Mesothelial cell of epicardium (in vitro differentiated cells): ENCODE measurements at regions not wholly inside any gene's neighbourhood (a gene's known extent, or its start where the extent isn't known, plus 50 kb on each side); places are given as distances from the start of the nearest gene placed in this dataset.

ENCODE experiments used
- DNase-seq, 2 experiments: peaks; one replicate each; pipeline ENCODE4 v3.0.0; 2021; ENCODE audit warnings: low spot score in 2 of 2; ENCODE audit not compliant: unreplicated experiment in 2 of 2
- H3K27ac Mint-ChIP-seq: 2 replicates; pipeline ENCODE4 v1.8.0; 2021; ENCODE audit warnings: mixed read lengths
- H3K27me3 Mint-ChIP-seq: 2 replicates; pipeline ENCODE4 v1.8.0; 2021; ENCODE audit warnings: low read depth, mixed read lengths
- H3K36me3 Mint-ChIP-seq: 2 replicates; pipeline ENCODE4 v1.8.0; 2021; ENCODE audit warnings: mixed read lengths
- H3K4me1 Mint-ChIP-seq: 2 replicates; pipeline ENCODE4 v1.8.0; 2021; ENCODE audit warnings: mixed read lengths
- H3K4me3 Mint-ChIP-seq: 2 replicates; pipeline ENCODE4 v1.8.0; 2021; ENCODE audit warnings: mild to moderate bottlenecking, moderate library complexity, mixed read lengths
- H3K9me3 Mint-ChIP-seq: 2 replicates; pipeline ENCODE4 v1.8.0; 2021; ENCODE audit warnings: mixed read lengths
- CTCF ChIP-seq: fragments of 200-600 bp; sonication (generic); IDR thresholded peaks from one replicate; pipeline ENCODE4 v1.5.0; 2021; ENCODE audit warnings: antibody characterized with exemption; ENCODE audit not compliant: unreplicated experiment

GRCh38 chr6:56808871-56809359 is 146.0 kb upstream of the BEND6 start:
- Mint-ChIP-seq H3K27ac (peak overlapping the region; percentile 80), H3K27me3 (no peaks in the 10 kb centered on the region), H3K4me3 (no peak overlapping the region), H3K4me1 (peaks cover 17% of the 10 kb centered on the region), H3K36me3 (no peaks in the 10 kb centered on the region), H3K9me3 (no peaks in the 10 kb centered on the region)
- no peak for TF ChIP-seq CTCF
- no peak for DNase-seq

DNA sequence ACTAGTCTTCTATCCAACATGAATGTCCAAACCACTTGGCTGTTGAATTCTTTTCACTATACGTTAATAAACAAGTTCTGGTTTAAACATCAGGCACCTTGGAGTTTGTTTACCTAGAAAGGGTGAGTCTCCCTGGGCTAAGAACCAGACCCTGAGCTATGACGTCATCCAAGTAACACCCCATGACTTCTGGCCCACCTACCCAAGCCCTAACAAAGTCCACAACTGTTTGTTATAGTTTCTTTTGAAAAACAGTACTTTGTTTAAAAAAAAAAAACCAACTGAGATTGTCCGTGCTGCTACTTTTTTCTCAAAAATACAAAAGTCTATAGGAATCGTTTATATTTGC is 146.9 kb upstream of the BEND6 start:
- TF ChIP-seq CTCF, result no peak
- Mint-ChIP-seq H3K27ac (peak overlapping the region; percentile 59), H3K36me3 (no peaks in the 10 kb centered on the region), H3K4me1 (peaks cover 25% of the 10 kb centered on the region), H3K4me3 (no peak overlapping the region), H3K9me3 (no peaks in the 10 kb centered on the region), H3K27me3 (no peaks in the 10 kb centered on the region)
- no peak for DNase-seq

DNA sequence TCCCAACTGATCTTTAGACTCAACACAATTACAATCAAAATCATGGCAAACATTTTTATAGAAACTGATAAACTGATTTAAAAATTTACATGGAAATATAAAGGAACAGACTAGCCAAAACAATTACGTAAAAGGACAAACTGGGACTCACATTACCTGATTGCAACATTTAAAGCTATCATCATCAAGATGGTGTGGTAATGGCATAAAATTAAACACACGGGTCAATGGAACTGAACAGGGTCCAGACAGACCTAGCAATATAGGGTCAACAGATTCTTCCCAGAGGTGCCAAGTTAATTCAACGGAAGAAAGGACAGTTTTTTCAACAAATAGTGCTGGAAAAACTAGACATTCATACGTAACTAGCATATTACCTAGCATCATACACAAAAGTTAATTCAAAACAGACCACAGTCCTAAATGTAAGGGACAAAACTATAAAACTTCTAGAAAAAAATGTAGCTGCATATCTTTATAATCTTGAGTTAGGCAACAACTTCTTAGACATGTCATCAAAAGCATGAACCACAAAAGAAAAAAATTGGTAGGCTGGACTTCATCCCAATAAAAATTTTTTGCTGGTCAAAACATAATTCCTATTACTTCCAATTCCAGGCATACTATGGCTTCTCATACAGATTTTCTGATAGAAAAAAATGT is 147.4 kb upstream of the BEND6 start:
- no peak for TF ChIP-seq CTCF
- H3K9me3 Mint-ChIP-seq, result no peaks in the 10 kb centered on the region
- no peaks in the 10 kb centered on the region for H3K36me3 Mint-ChIP-seq
- H3K27me3 Mint-ChIP-seq, result no peaks in the 10 kb centered on the region
- no peak overlapping the region for H3K4me3 Mint-ChIP-seq
- H3K4me1 Mint-ChIP-seq, result peaks cover 30% of the 10 kb centered on the region
- H3K27ac Mint-ChIP-seq, result peak overlapping the region; percentile 59
- no peak for DNase-seq

GRCh38 chr6:56806368-56806767 is 148.5 kb upstream of the BEND6 start:
- H3K27me3 Mint-ChIP-seq, result no peaks in the 10 kb centered on the region
- peaks cover 32% of the 10 kb centered on the region for H3K4me1 Mint-ChIP-seq
- H3K9me3 Mint-ChIP-seq, result no peaks in the 10 kb centered on the region
- H3K4me3 Mint-ChIP-seq, result no peak overlapping the region
- TF ChIP-seq CTCF, result no peak
- no peaks in the 10 kb centered on the region for H3K36me3 Mint-ChIP-seq
- no peak for DNase-seq
- no peak overlapping the region for H3K27ac Mint-ChIP-seq

DNA sequence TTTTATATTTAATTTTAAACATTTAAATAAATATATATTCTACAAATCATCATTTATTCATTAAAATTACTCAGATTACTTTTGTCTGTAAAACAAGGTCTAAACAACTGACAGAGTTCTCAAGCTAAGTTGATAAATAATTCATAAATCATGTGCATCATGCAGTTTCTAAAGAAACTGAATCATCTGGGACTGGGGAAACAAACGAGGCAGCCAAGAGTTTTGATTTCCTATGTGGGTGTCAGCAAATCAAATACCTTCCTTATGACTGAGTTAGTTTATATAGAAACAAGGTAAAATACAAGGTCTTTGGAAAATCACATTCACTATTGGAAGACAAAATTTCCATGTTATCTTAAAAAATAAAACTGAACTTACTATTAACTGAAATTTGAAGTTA is 149.9 kb upstream of the BEND6 start:
- TF ChIP-seq CTCF, result no peak
- peaks cover 32% of the 10 kb centered on the region for H3K4me1 Mint-ChIP-seq
- H3K36me3 Mint-ChIP-seq, result no peaks in the 10 kb centered on the region
- no peak overlapping the region for H3K4me3 Mint-ChIP-seq
- H3K27me3 Mint-ChIP-seq, result no peaks in the 10 kb centered on the region
- no peak for DNase-seq
- H3K27ac Mint-ChIP-seq, result peak overlapping the region; percentile 6
- no peaks in the 10 kb centered on the region for H3K9me3 Mint-ChIP-seq

- Mint-ChIP-seq H3K36me3 (no peaks in the 10 kb centered on the region), H3K9me3 (no peaks in the 10 kb centered on the region), H3K27me3 (no peaks in the 10 kb centered on the region), H3K27ac (no peak overlapping the region), H3K4me3 (no peak overlapping the region), H3K4me1 (peaks cover 24% of the 10 kb centered on the region)
- TF ChIP-seq CTCF, result no peak
- DNase-seq, result no peak
These were observed 151.3 kb upstream of the BEND6 start for GRCh38 chr6:56803594-56803993.
